MM.1S (cell line): ENCODE measurements at regions not wholly inside any gene's neighbourhood (a gene's known extent, or its start where the extent isn't known, plus 50 kb on each side); places are given as distances from the start of the nearest gene placed in this dataset.

Experiments
- DNase-seq: peaks from one replicate; pipeline ENCODE4 v3.0.0-alpha.2; 2015
- H2AFZ ChIP-seq: fragments of 300-600 bp; sonication (generic); 2 replicates; pipeline ENCODE4 v1.6.0; 2016; ENCODE audit warnings: antibody characterized with exemption, low read length
- H3F3A ChIP-seq: fragments of 300-600 bp; sonication (generic); 2 replicates; pipeline ENCODE4 v1.6.1; 2016; ENCODE audit warnings: mild to moderate bottlenecking, antibody characterized with exemption, low read length, moderate library complexity, mixed read lengths; ENCODE audit not compliant: insufficient read depth
- H3K27ac ChIP-seq: fragments of 300-600 bp; sonication (generic); 2 replicates; pipeline ENCODE4 v1.5.1; 2016; ENCODE audit warnings: mild to moderate bottlenecking, low read length
- H3K27me3 ChIP-seq: fragments of 300-600 bp; sonication (generic); replicated peaks from 2 replicates; pipeline ENCODE4 v1.6.0; 2016; ENCODE audit warnings: low read length; ENCODE audit not compliant: insufficient read depth
- H3K36me3 ChIP-seq: fragments of 300-600 bp; sonication (generic); replicated peaks from 2 replicates; pipeline ENCODE4 v1.6.1; 2016; ENCODE audit warnings: mild to moderate bottlenecking, low read length, mixed read lengths; ENCODE audit not compliant: insufficient read depth
- H3K4me1 ChIP-seq: fragments of 300-600 bp; sonication (generic); 2 replicates; pipeline ENCODE4 v1.6.1; 2016; ENCODE audit warnings: low read length, mixed read lengths
- H3K4me2 ChIP-seq: fragments of 300-600 bp; sonication (generic); 2 replicates; pipeline ENCODE4 v1.6.0; 2016; ENCODE audit warnings: low read depth, low read length
- H3K4me3 ChIP-seq: fragments of 300-600 bp; sonication (generic); 2 replicates; pipeline ENCODE4 v1.5.1; 2016; ENCODE audit warnings: low read length, mixed read lengths
- H3K79me2 ChIP-seq: fragments of 300-600 bp; sonication (generic); 2 replicates; pipeline ENCODE4 v1.6.1; 2016; ENCODE audit warnings: mixed run types, low read length, mixed read lengths
- H3K9ac ChIP-seq: fragments of 300-600 bp; sonication (generic); 2 replicates; pipeline ENCODE4 v1.6.1; 2016; ENCODE audit warnings: low read length, mixed read lengths
- H3K9me2 ChIP-seq: fragments of 300-600 bp; sonication (generic); replicated peaks from 2 replicates; pipeline ENCODE4 v1.6.1; 2016; ENCODE audit warnings: mild to moderate bottlenecking, low read length, mixed read lengths; ENCODE audit not compliant: insufficient read depth
- H3K9me3 ChIP-seq: fragments of 300-600 bp; sonication (generic); replicated peaks from 2 replicates; pipeline ENCODE4 v1.6.1; 2016; ENCODE audit warnings: mild to moderate bottlenecking, low read length, mixed read lengths; ENCODE audit not compliant: insufficient read depth
- H4K20me1 ChIP-seq: fragments of 300-600 bp; sonication (generic); 2 replicates; pipeline ENCODE4 v1.6.1; 2016; ENCODE audit warnings: mild to moderate bottlenecking, low read length, moderate library complexity, mixed read lengths; ENCODE audit not compliant: insufficient read depth
- EZH2 ChIP-seq: fragments of 300-600 bp; sonication (generic); optimal IDR thresholded peaks from 2 replicates; pipeline ENCODE3; 2017; ENCODE audit warnings: low read depth, mild to moderate bottlenecking, antibody characterized with exemption, low read length, mixed read lengths
- EZH2phosphoT487 ChIP-seq: fragments of 300-600 bp; sonication (generic); IDR thresholded peaks from 2 replicates; pipeline ENCODE4 v1.6.1; 2018; ENCODE audit warnings: antibody characterized with exemption, low read length
- TF ChIP-seq, protein P1 (sequence below): fragments of 300-600 bp; sonication (generic); IDR thresholded peaks from 2 replicates; pipeline ENCODE4 v1.5.1; 2016; ENCODE audit warnings: antibody characterized with exemption, low read length, mixed read lengths

GRCh38 chr2:16250466-16250865, 310.1 kb downstream of the MYCN start:
- Histone ChIP-seq H3K27ac (no peak overlapping the region), H3K4me1 (no peaks in the 10 kb centered on the region), H3K4me2 (no peak overlapping the region), H3K9me3 (no peaks in the 10 kb centered on the region), H2AFZ (no peak overlapping the region), H3K4me3 (no peak overlapping the region), H4K20me1 (no peaks in the 10 kb centered on the region), H3F3A (no peaks in the 10 kb centered on the region), H3K9ac (no peak overlapping the region), H3K36me3 (no peaks in the 10 kb centered on the region), H3K27me3 (no peaks in the 10 kb centered on the region), H3K79me2 (no peaks in the 10 kb centered on the region), H3K9me2 (no peaks in the 10 kb centered on the region)
- DNase-seq, result no peak
- TF ChIP-seq, protein P1, sequence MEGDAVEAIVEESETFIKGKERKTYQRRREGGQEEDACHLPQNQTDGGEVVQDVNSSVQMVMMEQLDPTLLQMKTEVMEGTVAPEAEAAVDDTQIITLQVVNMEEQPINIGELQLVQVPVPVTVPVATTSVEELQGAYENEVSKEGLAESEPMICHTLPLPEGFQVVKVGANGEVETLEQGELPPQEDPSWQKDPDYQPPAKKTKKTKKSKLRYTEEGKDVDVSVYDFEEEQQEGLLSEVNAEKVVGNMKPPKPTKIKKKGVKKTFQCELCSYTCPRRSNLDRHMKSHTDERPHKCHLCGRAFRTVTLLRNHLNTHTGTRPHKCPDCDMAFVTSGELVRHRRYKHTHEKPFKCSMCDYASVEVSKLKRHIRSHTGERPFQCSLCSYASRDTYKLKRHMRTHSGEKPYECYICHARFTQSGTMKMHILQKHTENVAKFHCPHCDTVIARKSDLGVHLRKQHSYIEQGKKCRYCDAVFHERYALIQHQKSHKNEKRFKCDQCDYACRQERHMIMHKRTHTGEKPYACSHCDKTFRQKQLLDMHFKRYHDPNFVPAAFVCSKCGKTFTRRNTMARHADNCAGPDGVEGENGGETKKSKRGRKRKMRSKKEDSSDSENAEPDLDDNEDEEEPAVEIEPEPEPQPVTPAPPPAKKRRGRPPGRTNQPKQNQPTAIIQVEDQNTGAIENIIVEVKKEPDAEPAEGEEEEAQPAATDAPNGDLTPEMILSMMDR, result no peak
- TF ChIP-seq EZH2phosphoT487 (no peak), EZH2 (no peak)

DNA sequence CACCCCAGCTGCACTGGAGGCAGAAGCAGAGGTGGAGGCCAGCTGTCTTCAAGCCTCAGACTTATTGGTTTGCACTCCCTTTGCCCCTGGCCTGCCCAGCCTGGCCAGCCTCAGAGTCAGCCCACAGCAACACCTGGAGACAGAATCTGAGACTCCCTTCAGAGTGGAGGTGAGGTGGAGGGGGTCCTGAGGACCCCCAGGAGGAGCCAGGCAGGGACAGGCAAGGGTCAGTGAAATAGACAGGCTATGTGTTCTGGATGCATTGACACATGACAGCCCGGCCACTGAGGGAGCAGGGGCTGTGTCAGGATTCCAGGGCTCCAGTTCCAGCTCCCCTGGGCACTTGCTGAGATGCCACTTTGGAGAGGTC, 309.7 kb downstream of the MYCN start:
- no peaks in the 10 kb centered on the region for H3K36me3 ChIP-seq
- no peak overlapping the region for H3K4me2 ChIP-seq
- no peaks in the 10 kb centered on the region for H3K79me2 ChIP-seq
- H2AFZ ChIP-seq, result no peak overlapping the region
- TF ChIP-seq, protein P1, result no peak
- TF ChIP-seq EZH2 (no peak), EZH2phosphoT487 (no peak)
- no peak overlapping the region for H3K9ac ChIP-seq
- no peaks in the 10 kb centered on the region for H3K4me1 ChIP-seq
- no peak overlapping the region for H3K4me3 ChIP-seq
- no peaks in the 10 kb centered on the region for H3K27me3 ChIP-seq
- H4K20me1 ChIP-seq, result no peaks in the 10 kb centered on the region
- H3K9me3 ChIP-seq, result no peaks in the 10 kb centered on the region
- H3F3A ChIP-seq, result no peaks in the 10 kb centered on the region
- DNase-seq, result no peak
- no peak overlapping the region for H3K27ac ChIP-seq
- H3K9me2 ChIP-seq, result no peaks in the 10 kb centered on the region

- DNase-seq, result no peak
- no peak overlapping the region for H3K9ac ChIP-seq
- no peaks in the 10 kb centered on the region for H3K27me3 ChIP-seq
- no peaks in the 10 kb centered on the region for H3F3A ChIP-seq
- no peak overlapping the region for H3K4me2 ChIP-seq
- no peak overlapping the region for H3K4me3 ChIP-seq
- TF ChIP-seq, protein P1, result no peak
- TF ChIP-seq EZH2phosphoT487, result no peak
- TF ChIP-seq EZH2, result no peak
- H4K20me1 ChIP-seq, result no peaks in the 10 kb centered on the region
- H3K79me2 ChIP-seq, result no peaks in the 10 kb centered on the region
- H3K9me3 ChIP-seq, result no peaks in the 10 kb centered on the region
- no peak overlapping the region for H3K27ac ChIP-seq
- no peaks in the 10 kb centered on the region for H3K36me3 ChIP-seq
- H2AFZ ChIP-seq, result no peak overlapping the region
- no peaks in the 10 kb centered on the region for H3K4me1 ChIP-seq
- no peaks in the 10 kb centered on the region for H3K9me2 ChIP-seq
Observed at GRCh38 chr2:16249246-16250055, 309.1 kb downstream of the MYCN start.
